Left ventricle myocardium inferior (tissue), 1 donor: ENCODE measurements at regions not wholly inside any gene's neighbourhood (a gene's known extent, or its start where the extent isn't known, plus 50 kb on each side); places are given as distances from the start of the nearest gene placed in this dataset.

Experiments used
- DNase-seq: peaks from one replicate; pipeline ENCODE4 v3.0.0-alpha.2; 2020
- H3K27ac ChIP-seq: fragments of 200-600 bp; replicated peaks from 2 replicates; pipeline ENCODE4 v1.8.0; 2021
- H3K27me3 ChIP-seq: fragments of 200-600 bp; 2 replicates; pipeline ENCODE4 v1.8.0; 2021; ENCODE audit warnings: low read depth
- H3K36me3 ChIP-seq: fragments of 200-600 bp; 2 replicates; pipeline ENCODE4 v1.8.0; 2021
- H3K4me1 ChIP-seq: fragments of 200-600 bp; 2 replicates; pipeline ENCODE4 v1.8.0; 2021
- H3K4me3 ChIP-seq: fragments of 200-600 bp; 2 replicates; pipeline ENCODE4 v1.8.0; 2021; ENCODE audit warnings: mild to moderate bottlenecking, moderate library complexity
- H3K9me3 ChIP-seq: fragments of 200-600 bp; replicated peaks from 2 replicates; pipeline ENCODE4 v1.8.0; 2021
- CTCF ChIP-seq: fragments of 200-600 bp; IDR thresholded peaks from 2 replicates; pipeline ENCODE4 v1.8.0; 2021; ENCODE audit warnings: antibody characterized with exemption, mild to moderate bottlenecking, borderline replicate concordance
- intact Hi-C: fragments of 100-400 bp; cut with micrococcal nuclease; formaldehyde crosslinking; loops from one replicate; pipeline ENCODE4 v1.11.0; 2022
- donor health status: DM: no; HTN: yes; CAD: no; lungs with severe emphysema.

GRCh38 chr11:16408619-16409018 lies 52.3 kb upstream of the SOX6 start:
- Histone ChIP-seq H3K36me3 (no peaks in the 10 kb centered on the region), H3K9me3 (no peaks in the 10 kb centered on the region)
- no peak for TF ChIP-seq CTCF

GRCh38 chr11:16406226-16406625 lies 49.9 kb upstream of the SOX6 start:
- Histone ChIP-seq H3K4me1 (peaks cover 15% of the 10 kb centered on the region), H3K9me3 (no peaks in the 10 kb centered on the region), H3K4me3 (no peak overlapping the region), H3K36me3 (no peaks in the 10 kb centered on the region), H3K27ac (no peak overlapping the region), H3K27me3 (no peaks in the 10 kb centered on the region)
- intact Hi-C loops, result no loop called here
- no peak for TF ChIP-seq CTCF
- no peak for DNase-seq

More at GRCh38 chr11:16408619-16409018, 52.3 kb upstream of the SOX6 start:
- Histone ChIP-seq H3K27ac (no peak overlapping the region), H3K4me3 (no peak overlapping the region), H3K4me1 (peaks cover 16% of the 10 kb centered on the region), H3K27me3 (no peaks in the 10 kb centered on the region)
- intact Hi-C loops, result no loop called here
- DNase-seq, result no peak
